ENCODE measurements at regions not wholly inside any gene's neighbourhood (a gene's known extent, or its start where the extent isn't known, plus 50 kb on each side); places are given as distances from the start of the nearest gene placed in this dataset.

GRCh38 chr13:21817878-21818277 is 147.0 kb downstream of the FGF9 start:
- no peak for DNase-seq (ENCODE audit: low read depth in 2 of 2)

DNA sequence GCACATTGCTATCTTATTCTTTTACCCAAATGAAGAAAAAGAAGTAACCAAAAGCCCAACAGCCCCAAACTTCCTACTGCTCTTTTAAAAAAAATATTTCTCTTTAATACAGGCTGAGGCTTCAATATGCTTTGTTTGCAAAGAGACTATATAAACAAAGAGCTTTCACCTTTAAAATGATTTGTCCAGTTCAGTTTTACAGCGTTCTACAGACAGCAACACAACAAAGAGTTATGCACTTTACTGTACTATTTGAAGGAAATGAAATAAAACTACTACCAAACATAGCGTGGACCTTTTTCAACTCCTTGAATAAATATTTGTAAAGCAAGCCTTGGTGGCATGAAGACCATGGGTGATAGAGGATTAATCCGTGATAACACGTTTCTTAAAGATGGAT is 151.2 kb downstream of the FGF9 start:
- DNase-seq (ENCODE audit: low read depth in 2 of 2): no peak

GRCh38 chr13:21823416-21823815 is 152.5 kb downstream of the FGF9 start:
- DNase-seq (ENCODE audit: low read depth in 2 of 2): no peak

DNA sequence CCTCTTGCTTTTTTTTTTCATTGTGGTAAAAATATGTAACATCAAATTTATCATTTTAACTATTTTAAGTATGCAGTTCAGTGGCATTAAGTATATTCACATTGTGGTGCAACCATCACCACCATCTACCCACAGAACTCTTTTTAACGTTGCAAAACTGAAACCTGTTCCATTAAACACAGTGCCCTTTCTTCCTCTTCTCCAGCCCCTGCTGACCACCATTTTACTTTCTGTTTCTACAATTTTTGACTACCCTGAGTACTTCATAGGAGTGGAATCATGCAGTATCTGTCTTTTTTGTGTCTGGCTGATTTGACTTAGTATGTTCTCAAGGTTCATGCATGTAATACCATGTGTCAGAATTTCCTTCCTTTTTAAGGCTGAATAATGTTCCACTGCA is 153.1 kb downstream of the FGF9 start:
- DNase-seq (ENCODE audit: low read depth in 2 of 2): no peak

DNA sequence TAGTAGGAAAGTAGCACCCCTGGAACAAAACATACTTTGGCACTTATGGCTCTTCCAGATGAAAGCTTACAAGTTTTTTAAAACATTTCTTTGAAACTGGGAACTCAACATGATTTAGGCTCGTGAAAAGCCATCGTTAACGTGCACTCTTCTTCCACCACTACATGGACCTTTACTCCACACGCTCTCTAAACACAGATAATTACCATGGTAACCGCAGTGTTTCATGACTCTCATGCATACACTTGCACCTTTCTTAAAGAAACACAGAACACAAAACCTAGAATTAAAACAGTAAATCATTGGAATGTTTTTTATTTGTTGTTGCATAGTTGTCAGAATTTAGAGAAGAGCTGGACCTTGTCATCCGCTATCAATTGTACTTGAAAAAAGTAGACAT is 154.3 kb downstream of the FGF9 start:
- DNase-seq (ENCODE audit: low read depth in 2 of 2): no peak

DNA sequence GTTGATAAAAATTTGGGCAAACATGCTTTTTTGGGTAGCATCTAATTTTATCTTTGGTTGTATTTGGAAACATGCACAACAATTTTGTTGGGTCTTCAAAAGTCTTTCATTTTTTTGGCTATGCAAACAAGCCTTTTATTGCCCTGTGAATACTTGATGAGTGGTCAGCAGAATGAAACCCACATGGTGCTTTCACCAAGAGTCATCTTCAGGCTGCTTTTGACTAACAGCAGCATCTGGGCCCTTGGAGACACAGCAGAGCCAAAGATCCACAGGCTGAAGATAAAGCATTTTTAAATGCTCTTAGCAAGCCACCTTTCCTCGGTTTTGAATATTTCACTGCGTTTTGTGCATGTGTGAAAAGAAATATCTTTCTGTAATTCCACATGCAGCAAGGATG is 154.9 kb downstream of the FGF9 start:
- DNase-seq (ENCODE audit: low read depth in 2 of 2): no peak

DNA sequence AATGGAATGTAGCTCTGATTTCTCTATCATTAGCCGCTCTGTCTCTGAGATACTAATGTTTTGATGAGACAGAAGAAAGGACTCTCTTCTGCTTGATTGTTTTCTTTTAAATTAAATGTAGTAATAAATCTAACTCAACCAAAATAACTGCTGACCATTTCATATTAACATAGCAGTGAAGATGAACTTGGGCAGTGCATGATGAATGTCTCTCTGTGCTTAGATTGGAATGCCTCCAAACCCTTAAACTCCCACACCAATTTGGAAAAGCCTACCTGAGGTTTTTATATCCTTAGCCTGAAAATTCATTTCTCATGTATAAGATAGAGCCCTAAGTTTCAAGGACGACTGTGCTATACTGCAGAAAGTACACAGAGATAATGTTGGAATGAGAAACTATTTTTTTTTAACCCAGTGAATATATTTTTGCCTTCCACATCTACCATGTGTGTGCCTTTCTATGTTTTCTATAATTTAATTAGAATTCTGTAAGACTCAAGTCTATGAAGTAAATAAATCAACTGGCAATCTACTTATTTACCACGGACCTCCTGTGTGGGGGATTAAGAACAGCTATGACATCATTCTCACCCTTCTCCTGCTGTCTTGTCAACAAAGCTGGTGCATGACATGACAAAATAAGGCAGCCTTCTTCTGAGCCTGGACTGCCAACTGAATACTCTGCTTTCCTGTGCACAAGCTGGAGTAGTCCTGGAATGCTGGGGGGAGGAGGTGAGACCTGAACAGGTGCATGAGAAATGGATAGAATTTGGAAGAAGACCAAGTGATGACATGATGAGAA is 155.5 kb downstream of the FGF9 start:
- DNase-seq (ENCODE audit: low read depth in 2 of 2): no peak

DNA sequence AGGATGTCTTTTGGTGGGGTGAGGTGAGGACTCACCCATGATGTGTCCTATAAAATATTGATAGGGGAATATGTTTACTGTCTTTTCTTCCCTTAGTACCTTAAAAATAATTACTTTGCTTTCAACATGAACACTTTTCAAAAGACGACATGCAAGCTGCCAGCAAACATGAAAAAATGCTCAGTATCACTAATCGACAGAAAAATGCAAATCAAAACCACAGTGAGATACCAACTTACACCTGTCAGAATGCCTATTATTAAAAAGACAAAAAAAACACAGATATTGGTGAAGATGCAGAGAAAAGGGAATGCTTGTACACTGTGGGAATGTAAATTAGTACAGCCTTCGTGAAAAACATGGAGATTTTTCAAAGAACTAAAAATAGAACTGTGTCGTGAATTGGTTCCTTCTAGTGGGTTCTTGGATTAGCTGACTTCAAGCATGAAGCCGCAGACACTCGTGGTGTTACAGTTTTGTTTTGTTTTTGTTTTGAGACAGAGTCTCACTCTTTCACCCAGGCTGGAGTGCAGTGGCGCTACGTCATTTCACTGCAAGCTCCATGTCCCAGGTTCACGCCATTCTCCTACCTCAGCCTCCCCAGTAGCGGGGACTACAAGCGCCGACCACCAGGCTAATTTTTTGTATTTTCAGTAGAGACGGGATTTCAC is 160.9 kb downstream of the FGF9 start:
- no peak for DNase-seq (ENCODE audit: low read depth in 2 of 2)

DNA sequence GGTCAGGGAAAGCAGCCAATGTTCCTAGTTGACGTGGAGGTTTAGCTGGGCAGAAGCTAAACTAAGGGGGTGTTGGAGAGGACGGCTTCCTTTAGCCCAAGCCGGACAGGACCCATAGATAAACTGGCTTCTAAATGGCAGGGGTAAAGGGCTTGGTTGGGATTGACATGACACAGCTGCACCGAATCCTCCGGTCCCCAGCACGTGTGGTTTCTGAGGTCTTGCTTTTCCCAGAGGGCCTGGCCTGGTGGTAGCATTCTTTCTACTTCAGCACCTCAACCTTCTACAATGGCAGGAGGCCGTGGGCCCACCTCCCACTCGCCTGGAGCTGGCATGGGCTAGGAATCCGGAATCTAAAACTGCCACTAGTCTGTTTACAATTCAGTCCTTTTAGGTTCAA is 163.0 kb downstream of the FGF9 start:
- no peak for DNase-seq (ENCODE audit: low read depth in 2 of 2)

GRCh38 chr13:21834521-21834920 is 163.6 kb downstream of the FGF9 start:
- DNase-seq (ENCODE audit: low read depth in 2 of 2): no peak

GRCh38 chr13:21837288-21837687 is 166.4 kb downstream of the FGF9 start:
- DNase-seq (ENCODE audit: low read depth in 2 of 2): no peak

DNA sequence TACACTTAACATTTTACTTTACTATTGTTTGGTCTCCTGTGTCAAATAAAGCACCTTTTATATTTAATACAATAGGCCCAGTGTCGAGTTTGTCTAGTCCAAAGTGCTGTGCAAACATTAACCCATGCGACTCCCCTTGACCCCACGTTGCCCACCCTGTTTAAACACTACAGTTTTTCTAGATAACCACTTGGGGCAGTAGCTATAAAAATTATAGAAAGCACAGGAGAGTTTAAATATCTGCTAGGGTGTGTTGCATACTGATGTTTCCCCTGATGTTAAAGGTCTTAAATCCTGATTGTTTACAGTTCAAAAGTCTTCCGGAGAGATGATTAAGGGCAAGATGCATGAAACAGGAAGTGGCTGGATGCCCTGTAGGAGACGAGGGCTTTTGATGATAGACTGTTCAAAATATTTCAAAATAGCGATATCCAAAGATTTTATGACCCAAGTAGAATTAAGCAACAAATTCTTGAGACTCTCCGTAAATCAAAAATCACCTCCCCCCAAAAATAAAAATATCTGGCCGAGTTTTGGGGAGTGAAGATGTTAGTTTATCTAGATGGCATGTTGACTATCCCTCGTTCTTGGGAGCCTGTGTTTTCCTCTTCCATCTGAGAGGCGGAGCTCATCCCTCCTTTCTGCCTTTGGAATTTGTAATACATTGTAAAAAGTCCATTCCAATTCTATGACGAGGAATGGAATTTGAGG is 167.1 kb downstream of the FGF9 start:
- no peak for DNase-seq (ENCODE audit: low read depth in 2 of 2)

GRCh38 chr13:21846605-21847004 is 175.7 kb downstream of the FGF9 start:
- DNase-seq (ENCODE audit: low read depth in 2 of 2): no peak

GRCh38 chr13:21849323-21849722 is 178.4 kb downstream of the FGF9 start:
- DNase-seq (ENCODE audit: low read depth in 2 of 2): no peak

DNA sequence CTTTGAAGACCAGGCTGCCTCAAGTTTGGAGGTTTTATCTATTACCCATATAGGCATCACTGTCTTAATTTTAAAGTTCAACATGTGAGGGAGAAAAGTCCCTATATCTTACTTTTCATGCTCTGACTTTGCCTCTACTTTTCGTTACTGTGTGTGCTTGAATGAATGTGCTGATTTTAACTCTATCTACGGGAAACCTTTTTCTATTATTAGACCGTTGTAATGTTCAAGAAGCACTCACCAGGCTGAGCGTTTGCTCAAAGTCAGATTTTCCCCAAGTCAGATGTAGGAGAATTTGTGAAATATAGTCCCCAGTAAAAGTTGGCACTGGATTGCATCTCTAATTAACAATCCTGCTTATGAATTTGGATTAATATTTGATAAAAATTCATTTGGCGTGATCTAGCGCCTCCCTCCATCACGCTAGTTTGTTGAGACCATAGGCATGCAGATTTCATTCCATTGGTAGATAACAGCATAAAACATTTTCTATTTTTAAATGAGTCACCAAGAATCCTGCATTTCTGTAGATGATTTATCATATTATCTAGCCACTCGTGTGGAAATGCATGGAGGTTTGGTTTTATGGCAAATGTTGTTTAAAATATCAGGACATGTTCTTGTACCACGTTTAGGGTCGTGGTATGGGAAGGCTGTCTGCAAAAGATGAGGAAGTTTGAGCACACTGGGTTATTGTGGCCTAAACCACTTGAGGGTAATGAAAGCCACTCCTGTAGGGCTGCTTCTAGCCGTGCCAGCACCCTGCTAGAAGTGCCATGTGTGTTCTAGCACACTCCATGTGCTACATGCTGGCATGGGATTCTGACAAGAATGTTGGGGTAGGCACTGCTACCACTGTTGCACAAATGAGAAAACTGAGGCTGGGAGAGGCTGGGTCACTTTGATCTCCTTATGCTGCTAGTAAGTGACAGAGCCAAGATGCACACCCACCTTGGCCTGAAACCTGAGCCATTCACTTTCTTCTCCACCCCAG is 179.4 kb downstream of the FGF9 start:
- DNase-seq (ENCODE audit: low read depth in 2 of 2): no peak

- DNase-seq (ENCODE audit: low read depth in 2 of 2): no peak
Observed at GRCh38 chr13:21852043-21852442, 181.2 kb downstream of the FGF9 start.

- DNase-seq (ENCODE audit: low read depth in 2 of 2): no peak
Observed at GRCh38 chr13:21853779-21854178, 182.9 kb downstream of the FGF9 start.

DNA sequence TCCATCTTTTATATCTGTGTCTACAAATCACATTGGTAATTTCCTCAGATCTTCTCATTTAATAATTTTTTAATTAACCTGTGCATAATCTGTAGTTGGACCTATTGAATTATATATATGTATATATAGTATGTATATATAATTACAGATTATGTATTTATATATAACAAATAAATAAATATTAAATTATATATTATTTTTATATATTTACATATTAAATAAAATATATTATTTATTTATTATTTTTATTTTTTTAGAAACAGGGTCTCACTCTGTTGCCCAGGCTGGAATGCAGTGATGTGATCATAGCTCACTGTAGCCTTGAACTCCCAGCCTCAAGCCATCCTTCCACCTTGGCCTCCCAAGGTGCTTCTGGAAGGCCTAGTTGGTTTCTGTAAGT is 197.9 kb downstream of the FGF9 start:
- DNase-seq (ENCODE audit: low read depth in 2 of 2): no peak

- DNase-seq (ENCODE audit: low read depth in 2 of 2): no peak
Observed at GRCh38 chr13:21871382-21871781, 200.5 kb downstream of the FGF9 start.

- no peak for DNase-seq (ENCODE audit: low read depth in 2 of 2)
Observed at GRCh38 chr13:21871919-21872318, 201.0 kb downstream of the FGF9 start.

DNA sequence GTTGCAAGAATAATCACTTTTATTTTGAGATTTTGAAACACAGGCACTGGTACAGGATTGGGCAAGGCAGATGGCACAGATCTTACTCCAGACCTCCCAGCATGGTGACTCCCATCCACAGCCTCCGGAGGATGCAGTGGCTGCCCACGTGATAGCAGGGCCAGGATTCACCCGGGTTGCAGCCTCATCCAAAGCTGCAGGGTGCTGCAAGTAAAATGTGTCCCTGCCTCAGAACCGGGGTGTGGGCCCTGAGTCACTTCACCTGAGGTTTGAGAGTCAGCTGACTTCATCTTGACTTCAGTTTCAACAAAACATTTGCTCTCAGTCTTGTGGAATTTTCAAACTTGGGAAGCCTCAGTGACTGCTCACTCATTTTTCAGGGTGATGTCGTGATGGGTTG is 201.9 kb downstream of the FGF9 start:
- DNase-seq (ENCODE audit: low read depth in 2 of 2): no peak

GRCh38 chr13:21875116-21875515 is 204.2 kb downstream of the FGF9 start:
- no peak for DNase-seq (ENCODE audit: low read depth in 2 of 2)
